A549 (cell line): ENCODE measurements at regions not wholly inside any gene's neighbourhood (a gene's known extent, or its start where the extent isn't known, plus 50 kb on each side); places are given as distances from the start of the nearest gene placed in this dataset.

Source experiments
- CTCF ChIP-seq: fragments of >200 bp; sonication (Bioruptor Twin); formaldehyde crosslinking; IDR thresholded peaks from 3 replicates; pipeline ENCODE4 v1.5.1; 2016
- USF2 ChIP-seq: fragments of 450-650 bp; IDR thresholded peaks from 2 replicates; pipeline ENCODE4 v1.6.1; 2014; ENCODE audit warnings: antibody characterized with exemption
- ZNF302 ChIP-seq: fragments of 250-450 bp; sonication (Bioruptor Pico); IDR thresholded peaks from 2 replicates; pipeline ENCODE4 v1.9.0; 2021; ENCODE audit warnings: inconsistent platforms, mild to moderate bottlenecking, moderate library complexity

GRCh38 chr4:177033632-177034031, 240.9 kb upstream of the VEGFC start:
- TF ChIP-seq CTCF (no peak), ZNF302 (CRISPR knock-in tag) (no peak), USF2 (no peak)
